ENCODE measurements at regions not wholly inside any gene's neighbourhood (a gene's known extent, or its start where the extent isn't known, plus 50 kb on each side); places are given as distances from the start of the nearest gene placed in this dataset.

DNA sequence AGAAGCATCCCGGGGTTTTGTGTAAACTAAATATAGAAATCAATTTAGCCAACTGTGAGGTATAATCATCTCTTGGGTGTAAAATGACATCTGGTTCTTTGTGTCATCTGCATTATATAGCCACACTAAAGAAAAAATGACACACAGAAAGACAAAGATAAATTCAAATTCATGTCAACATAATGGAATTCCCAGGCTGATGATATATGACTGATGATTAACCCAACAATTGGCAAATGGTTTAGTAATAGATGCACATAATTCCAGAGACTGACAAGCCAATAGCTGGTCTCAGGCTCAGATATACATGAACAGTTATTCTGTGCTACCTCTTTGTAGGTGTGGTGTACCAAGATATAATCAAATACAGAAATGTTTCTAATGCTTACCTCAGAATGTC lies 375.4 kb upstream of the PITX2 start:
- Histone ChIP-seq H3K27me3 (ENCODE audit: control insufficient read depth in 4 of 4, insufficient read depth in 4 of 4, low read length in 3 of 4) (no peaks in the 10 kb centered on the region), H3K27ac (ENCODE audit: low read depth in 1 of 2, low read length in 2 of 2) (no peak overlapping the region), H3K9ac (ENCODE audit: low read depth in 1 of 2, low read length in 2 of 2) (no peak overlapping the region), H3K4me3 (ENCODE audit: low read depth in 1 of 3, low read length in 3 of 3) (no peak overlapping the region), H3K36me3 (ENCODE audit: control insufficient read depth in 4 of 4, insufficient read depth in 3 of 4, low read depth in 1 of 4, low read length in 3 of 4) (no peaks in the 10 kb centered on the region), H3K4me1 (ENCODE audit: control insufficient read depth in 4 of 4, insufficient read depth in 4 of 4, low read length in 3 of 4) (no peaks in the 10 kb centered on the region), H3K9me3 (ENCODE audit: control insufficient read depth in 4 of 4, low read length in 3 of 4) (no peaks in the 10 kb centered on the region)
- TF ChIP-seq NR2F2 (IDR thresholded peaks at IDR 0.05) (no peak), FOXA2 (IDR thresholded peaks at IDR 0.05) (no peak), RXRA (IDR thresholded peaks at IDR 0.05) (no peak), JUND (IDR thresholded peaks at IDR 0.05) (no peak), FOXA1 (IDR thresholded peaks at IDR 0.05) (no peak), YY1 (IDR thresholded peaks at IDR 0.05) (no peak), TAF1 (conservative IDR thresholded peaks at IDR 0.05) (no peak)
- TF ChIP-seq, protein P1, sequence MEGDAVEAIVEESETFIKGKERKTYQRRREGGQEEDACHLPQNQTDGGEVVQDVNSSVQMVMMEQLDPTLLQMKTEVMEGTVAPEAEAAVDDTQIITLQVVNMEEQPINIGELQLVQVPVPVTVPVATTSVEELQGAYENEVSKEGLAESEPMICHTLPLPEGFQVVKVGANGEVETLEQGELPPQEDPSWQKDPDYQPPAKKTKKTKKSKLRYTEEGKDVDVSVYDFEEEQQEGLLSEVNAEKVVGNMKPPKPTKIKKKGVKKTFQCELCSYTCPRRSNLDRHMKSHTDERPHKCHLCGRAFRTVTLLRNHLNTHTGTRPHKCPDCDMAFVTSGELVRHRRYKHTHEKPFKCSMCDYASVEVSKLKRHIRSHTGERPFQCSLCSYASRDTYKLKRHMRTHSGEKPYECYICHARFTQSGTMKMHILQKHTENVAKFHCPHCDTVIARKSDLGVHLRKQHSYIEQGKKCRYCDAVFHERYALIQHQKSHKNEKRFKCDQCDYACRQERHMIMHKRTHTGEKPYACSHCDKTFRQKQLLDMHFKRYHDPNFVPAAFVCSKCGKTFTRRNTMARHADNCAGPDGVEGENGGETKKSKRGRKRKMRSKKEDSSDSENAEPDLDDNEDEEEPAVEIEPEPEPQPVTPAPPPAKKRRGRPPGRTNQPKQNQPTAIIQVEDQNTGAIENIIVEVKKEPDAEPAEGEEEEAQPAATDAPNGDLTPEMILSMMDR (IDR thresholded peaks at IDR 0.05; ENCODE audit: low read depth, low read length, missing input control), result no peak
- TF ChIP-seq, protein P2, sequence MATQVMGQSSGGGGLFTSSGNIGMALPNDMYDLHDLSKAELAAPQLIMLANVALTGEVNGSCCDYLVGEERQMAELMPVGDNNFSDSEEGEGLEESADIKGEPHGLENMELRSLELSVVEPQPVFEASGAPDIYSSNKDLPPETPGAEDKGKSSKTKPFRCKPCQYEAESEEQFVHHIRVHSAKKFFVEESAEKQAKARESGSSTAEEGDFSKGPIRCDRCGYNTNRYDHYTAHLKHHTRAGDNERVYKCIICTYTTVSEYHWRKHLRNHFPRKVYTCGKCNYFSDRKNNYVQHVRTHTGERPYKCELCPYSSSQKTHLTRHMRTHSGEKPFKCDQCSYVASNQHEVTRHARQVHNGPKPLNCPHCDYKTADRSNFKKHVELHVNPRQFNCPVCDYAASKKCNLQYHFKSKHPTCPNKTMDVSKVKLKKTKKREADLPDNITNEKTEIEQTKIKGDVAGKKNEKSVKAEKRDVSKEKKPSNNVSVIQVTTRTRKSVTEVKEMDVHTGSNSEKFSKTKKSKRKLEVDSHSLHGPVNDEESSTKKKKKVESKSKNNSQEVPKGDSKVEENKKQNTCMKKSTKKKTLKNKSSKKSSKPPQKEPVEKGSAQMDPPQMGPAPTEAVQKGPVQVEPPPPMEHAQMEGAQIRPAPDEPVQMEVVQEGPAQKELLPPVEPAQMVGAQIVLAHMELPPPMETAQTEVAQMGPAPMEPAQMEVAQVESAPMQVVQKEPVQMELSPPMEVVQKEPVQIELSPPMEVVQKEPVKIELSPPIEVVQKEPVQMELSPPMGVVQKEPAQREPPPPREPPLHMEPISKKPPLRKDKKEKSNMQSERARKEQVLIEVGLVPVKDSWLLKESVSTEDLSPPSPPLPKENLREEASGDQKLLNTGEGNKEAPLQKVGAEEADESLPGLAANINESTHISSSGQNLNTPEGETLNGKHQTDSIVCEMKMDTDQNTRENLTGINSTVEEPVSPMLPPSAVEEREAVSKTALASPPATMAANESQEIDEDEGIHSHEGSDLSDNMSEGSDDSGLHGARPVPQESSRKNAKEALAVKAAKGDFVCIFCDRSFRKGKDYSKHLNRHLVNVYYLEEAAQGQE (IDR thresholded peaks at IDR 0.05), result no peak
- TF ChIP-seq, protein P3, sequence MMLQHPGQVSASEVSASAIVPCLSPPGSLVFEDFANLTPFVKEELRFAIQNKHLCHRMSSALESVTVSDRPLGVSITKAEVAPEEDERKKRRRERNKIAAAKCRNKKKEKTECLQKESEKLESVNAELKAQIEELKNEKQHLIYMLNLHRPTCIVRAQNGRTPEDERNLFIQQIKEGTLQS (IDR thresholded peaks at IDR 0.05), result no peak
- TF ChIP-seq, protein P4, sequence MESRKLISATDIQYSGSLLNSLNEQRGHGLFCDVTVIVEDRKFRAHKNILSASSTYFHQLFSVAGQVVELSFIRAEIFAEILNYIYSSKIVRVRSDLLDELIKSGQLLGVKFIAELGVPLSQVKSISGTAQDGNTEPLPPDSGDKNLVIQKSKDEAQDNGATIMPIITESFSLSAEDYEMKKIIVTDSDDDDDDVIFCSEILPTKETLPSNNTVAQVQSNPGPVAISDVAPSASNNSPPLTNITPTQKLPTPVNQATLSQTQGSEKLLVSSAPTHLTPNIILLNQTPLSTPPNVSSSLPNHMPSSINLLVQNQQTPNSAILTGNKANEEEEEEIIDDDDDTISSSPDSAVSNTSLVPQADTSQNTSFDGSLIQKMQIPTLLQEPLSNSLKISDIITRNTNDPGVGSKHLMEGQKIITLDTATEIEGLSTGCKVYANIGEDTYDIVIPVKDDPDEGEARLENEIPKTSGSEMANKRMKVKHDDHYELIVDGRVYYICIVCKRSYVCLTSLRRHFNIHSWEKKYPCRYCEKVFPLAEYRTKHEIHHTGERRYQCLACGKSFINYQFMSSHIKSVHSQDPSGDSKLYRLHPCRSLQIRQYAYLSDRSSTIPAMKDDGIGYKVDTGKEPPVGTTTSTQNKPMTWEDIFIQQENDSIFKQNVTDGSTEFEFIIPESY (IDR thresholded peaks at IDR 0.05), result no peak
- 74% methylated on average over 1 of the region's 1 CpG for WGBS
- no peak for DNase-seq (ENCODE audit: low spot score)

DNA sequence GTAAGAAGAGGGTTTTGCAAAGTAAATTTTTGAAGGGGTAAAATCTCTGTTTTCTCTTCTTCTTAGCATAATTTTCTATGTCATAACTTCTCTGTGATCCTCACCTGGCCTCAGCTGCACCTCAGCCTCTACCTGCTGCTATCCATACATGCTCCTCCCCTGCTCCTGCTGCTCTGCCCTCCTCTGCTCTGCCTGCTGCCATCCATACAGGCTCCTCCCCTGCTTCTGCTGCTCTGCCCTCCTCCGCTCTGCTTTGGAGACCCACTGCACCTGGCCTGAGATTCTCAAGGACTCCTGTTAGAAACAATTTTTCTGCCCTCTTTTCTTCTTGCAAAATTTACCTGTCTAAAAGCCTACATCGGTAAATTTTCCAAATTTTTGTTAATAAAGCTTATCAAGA lies 388.6 kb upstream of the PITX2 start:
- Histone ChIP-seq H3K9me3 (ENCODE audit: control insufficient read depth in 4 of 4, low read length in 3 of 4) (peaks cover 0 to under 1% (median 0%) of the 10 kb centered on the region in 4 donors), H3K27ac (ENCODE audit: low read depth in 1 of 2, low read length in 2 of 2) (no peak overlapping the region), H3K36me3 (ENCODE audit: control insufficient read depth in 4 of 4, insufficient read depth in 3 of 4, low read depth in 1 of 4, low read length in 3 of 4) (no peaks in the 10 kb centered on the region), H3K4me1 (ENCODE audit: control insufficient read depth in 4 of 4, insufficient read depth in 4 of 4, low read length in 3 of 4) (no peaks in the 10 kb centered on the region), H3K9ac (ENCODE audit: low read depth in 1 of 2, low read length in 2 of 2) (no peak overlapping the region), H3K27me3 (ENCODE audit: control insufficient read depth in 4 of 4, insufficient read depth in 4 of 4, low read length in 3 of 4) (peaks cover 0 to 5% (median 1%) of the 10 kb centered on the region in 4 donors), H3K4me3 (ENCODE audit: low read depth in 1 of 3, low read length in 3 of 3) (no peak overlapping the region)
- DNase-seq (ENCODE audit: low spot score), result no peak
- WGBS, result 77% methylated on average over 2 of the region's 2 CpGs
- TF ChIP-seq YY1 (IDR thresholded peaks at IDR 0.05), result no peak
- TF ChIP-seq, protein P3 (IDR thresholded peaks at IDR 0.05), result no peak
- TF ChIP-seq, protein P1 (IDR thresholded peaks at IDR 0.05; ENCODE audit: low read depth, low read length, missing input control), result no peak
- no peak for TF ChIP-seq JUND (IDR thresholded peaks at IDR 0.05)
- TF ChIP-seq, protein P4 (IDR thresholded peaks at IDR 0.05), result no peak
- TF ChIP-seq RAD21 (IDR thresholded peaks at IDR 0.05), result no peak
- TF ChIP-seq HNF4G (IDR thresholded peaks at IDR 0.05), result no peak
- TF ChIP-seq FOXA2 (IDR thresholded peaks at IDR 0.05), result no peak
- no peak for TF ChIP-seq HNF4A (conservative IDR thresholded peaks at IDR 0.05)
- no peak for TF ChIP-seq TAF1 (conservative IDR thresholded peaks at IDR 0.05)
- TF ChIP-seq, protein P5, sequence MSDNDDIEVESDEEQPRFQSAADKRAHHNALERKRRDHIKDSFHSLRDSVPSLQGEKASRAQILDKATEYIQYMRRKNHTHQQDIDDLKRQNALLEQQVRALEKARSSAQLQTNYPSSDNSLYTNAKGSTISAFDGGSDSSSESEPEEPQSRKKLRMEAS (IDR thresholded peaks at IDR 0.05), result no peak
- no peak for TF ChIP-seq FOXA1 (IDR thresholded peaks at IDR 0.05)
- TF ChIP-seq NR2F2 (IDR thresholded peaks at IDR 0.05), result no peak
- TF ChIP-seq SP1 (IDR thresholded peaks at IDR 0.05), result no peak

Data from liver (tissue), 8 donors.